HepG2 (cell line): ENCODE measurements at regions not wholly inside any gene's neighbourhood (a gene's known extent, or its start where the extent isn't known, plus 50 kb on each side); places are given as distances from the start of the nearest gene placed in this dataset.

Experiments
- GFI1 ChIP-seq: sonication (generic); formaldehyde crosslinking; IDR thresholded peaks from 2 replicates; pipeline ENCODE4 v1.5.0; 2020; ENCODE audit warnings: missing genetic modification reagents, mild to moderate bottlenecking, borderline replicate concordance
- RAD21 ChIP-seq: fragments of 450-650 bp; formaldehyde crosslinking; IDR thresholded peaks from 2 replicates; pipeline ENCODE4 v1.5.0; 2020; ENCODE audit warnings: mild to moderate bottlenecking
- RFX5 ChIP-seq: IDR thresholded peaks from 2 replicates; pipeline ENCODE4 v1.6.1; 2011; ENCODE audit warnings: low read depth, low read length, improper control_type of control experiment
- SRF ChIP-seq: IDR thresholded peaks from 2 replicates; pipeline ENCODE4 v1.6.1; 2011; ENCODE audit warnings: mild to moderate bottlenecking, low read depth, low read length, moderate library complexity
- ZNF549 ChIP-seq: sonication (generic); formaldehyde crosslinking; IDR thresholded peaks from 2 replicates; pipeline ENCODE4 v1.5.0; 2020; ENCODE audit warnings: missing genetic modification reagents
- TF ChIP-seq, protein P1 (sequence below): sonication (generic); formaldehyde crosslinking; IDR thresholded peaks from 2 replicates; pipeline ENCODE4 v1.5.0; 2020; ENCODE audit warnings: mild to moderate bottlenecking, missing genetic modification reagents, moderate library complexity

GRCh38 chr13:94780421-94780820 lies 68.1 kb upstream of the SOX21 start:
- TF ChIP-seq SRF (no peak), GFI1 (CRISPR knock-in tag) (no peak), RFX5 (no peak), ZNF549 (CRISPR knock-in tag) (no peak), RAD21 (no peak)
- TF ChIP-seq, protein P1, sequence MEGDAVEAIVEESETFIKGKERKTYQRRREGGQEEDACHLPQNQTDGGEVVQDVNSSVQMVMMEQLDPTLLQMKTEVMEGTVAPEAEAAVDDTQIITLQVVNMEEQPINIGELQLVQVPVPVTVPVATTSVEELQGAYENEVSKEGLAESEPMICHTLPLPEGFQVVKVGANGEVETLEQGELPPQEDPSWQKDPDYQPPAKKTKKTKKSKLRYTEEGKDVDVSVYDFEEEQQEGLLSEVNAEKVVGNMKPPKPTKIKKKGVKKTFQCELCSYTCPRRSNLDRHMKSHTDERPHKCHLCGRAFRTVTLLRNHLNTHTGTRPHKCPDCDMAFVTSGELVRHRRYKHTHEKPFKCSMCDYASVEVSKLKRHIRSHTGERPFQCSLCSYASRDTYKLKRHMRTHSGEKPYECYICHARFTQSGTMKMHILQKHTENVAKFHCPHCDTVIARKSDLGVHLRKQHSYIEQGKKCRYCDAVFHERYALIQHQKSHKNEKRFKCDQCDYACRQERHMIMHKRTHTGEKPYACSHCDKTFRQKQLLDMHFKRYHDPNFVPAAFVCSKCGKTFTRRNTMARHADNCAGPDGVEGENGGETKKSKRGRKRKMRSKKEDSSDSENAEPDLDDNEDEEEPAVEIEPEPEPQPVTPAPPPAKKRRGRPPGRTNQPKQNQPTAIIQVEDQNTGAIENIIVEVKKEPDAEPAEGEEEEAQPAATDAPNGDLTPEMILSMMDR (CRISPR knock-in tag), result no peak
